Endodermal cell (in vitro differentiated cells): ENCODE measurements at regions not wholly inside any gene's neighbourhood (a gene's known extent, or its start where the extent isn't known, plus 50 kb on each side); places are given as distances from the start of the nearest gene placed in this dataset.
A peak's percentile ranks its signal among the peaks of the same experiment; 100 is the strongest.

ENCODE experiments used
- DNase-seq: peaks from one replicate; pipeline ENCODE4 v3.0.0-alpha.2; 2017
- H3K27ac ChIP-seq: 2 replicates; pipeline ENCODE4 v1.5.1; 2013; ENCODE audit warnings: mild to moderate bottlenecking, low read depth, low read length, moderate library complexity
- H3K27me3 ChIP-seq: 2 replicates; pipeline ENCODE4 v1.6.1; 2013; ENCODE audit warnings: mild to moderate bottlenecking, low read length, moderate library complexity; ENCODE audit not compliant: insufficient read depth, control insufficient read depth, poor library complexity, severe bottlenecking
- H3K36me3 ChIP-seq: 2 replicates; pipeline ENCODE4 v1.7.0; 2013; ENCODE audit warnings: mild to moderate bottlenecking, low read length, moderate library complexity; ENCODE audit not compliant: control insufficient read depth, insufficient read depth
- H3K4me1 ChIP-seq: one replicate; pipeline ENCODE4 v1.7.0; 2013; ENCODE audit warnings: low read length; ENCODE audit not compliant: control insufficient read depth, insufficient read depth
- H3K4me3 ChIP-seq: 2 replicates; pipeline ENCODE4 v1.5.1; 2013; ENCODE audit warnings: mild to moderate bottlenecking, low read length, moderate library complexity
- H3K9ac ChIP-seq: 2 replicates; pipeline ENCODE4 v1.6.1; 2013; ENCODE audit warnings: mild to moderate bottlenecking, low read length, moderate library complexity; ENCODE audit not compliant: poor library complexity, severe bottlenecking; ENCODE audit errors: extremely low read depth
- H3K9me3 ChIP-seq: 2 replicates; pipeline ENCODE4 v1.6.1; 2013; ENCODE audit warnings: mild to moderate bottlenecking, low read length, moderate library complexity; ENCODE audit not compliant: control insufficient read depth
- H3K27ac Mint-ChIP-seq: 2 replicates; pipeline ENCODE4 v1.8.0; 2020; ENCODE audit warnings: mixed read lengths
- H3K27me3 Mint-ChIP-seq: 2 replicates; pipeline ENCODE4 v1.8.0; 2021; ENCODE audit warnings: mild to moderate bottlenecking, mixed read lengths; ENCODE audit not compliant: insufficient read depth
- H3K36me3 Mint-ChIP-seq: 2 replicates; pipeline ENCODE4 v1.8.0; 2020; ENCODE audit warnings: low read depth, mixed read lengths
- H3K4me1 Mint-ChIP-seq: 2 replicates; pipeline ENCODE4 v1.8.0; 2020; ENCODE audit warnings: mixed read lengths
- H3K4me3 Mint-ChIP-seq: 2 replicates; pipeline ENCODE4 v1.8.0; 2020; ENCODE audit warnings: mild to moderate bottlenecking, moderate library complexity, mixed read lengths
- H3K9me3 Mint-ChIP-seq: 2 replicates; pipeline ENCODE4 v1.8.0; 2020; ENCODE audit warnings: mild to moderate bottlenecking, mixed read lengths
- CTCF ChIP-seq: fragments of 200-600 bp; sonication (generic); conservative IDR thresholded peaks from 2 replicates; pipeline ENCODE4 v1.5.0; 2021; ENCODE audit warnings: antibody characterized with exemption, mild to moderate bottlenecking
- WGBS, 2 experiments: methylation state at CpG; one replicate each; pipeline versions ENCODE4 v1.1.5 to v1.1.7; 2013; ENCODE audit warnings: missing lambda C conversion rate in 2 of 2, mixed read lengths in 1 of 2; ENCODE audit not compliant: insufficient coverage in 1 of 2, insufficient read length in 1 of 2; 5-methylcytosine and 5-hydroxymethylcytosine counted together

GRCh38 chrX:8390771-8391170 is 73.9 kb upstream of the VCX3B start:
- H3K27me3 ChIP-seq = no peaks in the 10 kb centered on the region
- H3K36me3 Mint-ChIP-seq = no peaks in the 10 kb centered on the region

GRCh38 chrX:8403988-8404387 is 60.6 kb upstream of the VCX3B start:
- H3K9me3 ChIP-seq = no peaks in the 10 kb centered on the region
- Mint-ChIP-seq H3K4me1 (peaks cover 16% of the 10 kb centered on the region), H3K9me3 (peaks cover 7% of the 10 kb centered on the region), H3K36me3 (peaks cover 2% of the 10 kb centered on the region), H3K27me3 (peaks cover 12% of the 10 kb centered on the region), H3K27ac (no peak overlapping the region), H3K4me3 (no peak overlapping the region)
- no peak overlapping the region for H3K9ac ChIP-seq
- no peaks in the 10 kb centered on the region for H3K36me3 ChIP-seq
- 60 to 78% methylated on average over 1 to 5 of the region's 5 CpGs for WGBS, 2 experiments
- no peaks in the 10 kb centered on the region for H3K4me1 ChIP-seq
- H3K27me3 ChIP-seq = no peaks in the 10 kb centered on the region
- H3K4me3 ChIP-seq = no peak overlapping the region
- no peak overlapping the region for H3K27ac ChIP-seq
- TF ChIP-seq CTCF = no peak
- no peak for DNase-seq

More at GRCh38 chrX:8390771-8391170, 73.9 kb upstream of the VCX3B start:
- no peaks in the 10 kb centered on the region for H3K36me3 ChIP-seq
- H3K27ac Mint-ChIP-seq = no peak overlapping the region
- DNase-seq = no peak
- H3K27me3 Mint-ChIP-seq = peaks cover 2% of the 10 kb centered on the region
- H3K4me1 ChIP-seq = no peaks in the 10 kb centered on the region
- no peak overlapping the region for H3K4me3 Mint-ChIP-seq
- H3K4me3 ChIP-seq = no peak overlapping the region
- H3K9ac ChIP-seq = no peak overlapping the region
- H3K9me3 Mint-ChIP-seq = no peaks in the 10 kb centered on the region
- no peak for TF ChIP-seq CTCF
- peaks cover 6% of the 10 kb centered on the region for H3K4me1 Mint-ChIP-seq
- no peaks in the 10 kb centered on the region for H3K9me3 ChIP-seq
- WGBS, 2 experiments = 69% methylated on average over 1 of the region's 2 CpGs; no CpG with 5 or more reads in 1 of the 2 experiments
- no peak overlapping the region for H3K27ac ChIP-seq

GRCh38 chrX:8404471-8404870 is 60.2 kb upstream of the VCX3B start:
- H3K36me3 ChIP-seq = no peaks in the 10 kb centered on the region
- no peaks in the 10 kb centered on the region for H3K4me1 ChIP-seq
- no peaks in the 10 kb centered on the region for H3K27me3 ChIP-seq
- Mint-ChIP-seq H3K27me3 (peaks cover 12% of the 10 kb centered on the region), H3K27ac (no peak overlapping the region), H3K9me3 (peaks cover 7% of the 10 kb centered on the region), H3K36me3 (peaks cover 2% of the 10 kb centered on the region), H3K4me1 (peaks cover 16% of the 10 kb centered on the region), H3K4me3 (no peak overlapping the region)
- no peak overlapping the region for H3K4me3 ChIP-seq
- no peak for TF ChIP-seq CTCF
- DNase-seq = peak; percentile 39
- H3K27ac ChIP-seq = no peak overlapping the region
- 75 to 100% methylated on average over 1 to 6 of the region's 6 CpGs for WGBS, 2 experiments
- H3K9ac ChIP-seq = no peak overlapping the region
- H3K9me3 ChIP-seq = no peaks in the 10 kb centered on the region
